DND-41 (cell line): ENCODE measurements at regions not wholly inside any gene's neighbourhood (a gene's known extent, or its start where the extent isn't known, plus 50 kb on each side); places are given as distances from the start of the nearest gene placed in this dataset.

Source experiments
- CTCF ChIP-seq: IDR thresholded peaks from 2 replicates; pipeline ENCODE4 v1.5.1; 2012; ENCODE audit warnings: borderline replicate concordance, low read length, moderate library complexity, mild to moderate bottlenecking; ENCODE audit not compliant: poor library complexity, severe bottlenecking; ENCODE audit errors: extremely low read depth
- EZH2 ChIP-seq: IDR thresholded peaks from 3 replicates; pipeline ENCODE4 v1.6.1; 2012; ENCODE audit warnings: borderline replicate concordance, low read depth, mild to moderate bottlenecking, moderate library complexity, low read length, inconsistent platforms; ENCODE audit not compliant: severe bottlenecking

DNA sequence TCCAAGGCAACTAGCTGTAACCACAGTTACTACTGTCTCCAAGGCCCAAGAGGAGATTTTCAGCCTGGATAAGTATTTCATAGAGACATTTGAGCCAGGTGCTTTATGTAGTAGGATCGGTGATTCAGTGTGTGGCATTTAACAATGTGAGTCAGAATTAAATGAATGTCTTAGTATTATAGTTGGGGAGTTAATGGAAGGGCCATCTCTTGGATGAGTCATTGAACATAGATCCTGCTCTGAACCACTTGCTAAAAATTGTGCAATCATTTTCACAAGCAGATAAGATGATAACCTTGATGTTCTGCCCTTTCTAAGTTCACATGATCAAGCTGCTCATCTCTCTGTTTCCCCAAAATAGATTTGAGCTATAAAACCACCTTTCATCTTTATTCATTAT, 668.9 kb upstream of the CITED2 start:
- no peak for TF ChIP-seq CTCF
- no peak for TF ChIP-seq EZH2
